ENCODE measurements at regions not wholly inside any gene's neighbourhood (a gene's known extent, or its start where the extent isn't known, plus 50 kb on each side); places are given as distances from the start of the nearest gene placed in this dataset.

DNA sequence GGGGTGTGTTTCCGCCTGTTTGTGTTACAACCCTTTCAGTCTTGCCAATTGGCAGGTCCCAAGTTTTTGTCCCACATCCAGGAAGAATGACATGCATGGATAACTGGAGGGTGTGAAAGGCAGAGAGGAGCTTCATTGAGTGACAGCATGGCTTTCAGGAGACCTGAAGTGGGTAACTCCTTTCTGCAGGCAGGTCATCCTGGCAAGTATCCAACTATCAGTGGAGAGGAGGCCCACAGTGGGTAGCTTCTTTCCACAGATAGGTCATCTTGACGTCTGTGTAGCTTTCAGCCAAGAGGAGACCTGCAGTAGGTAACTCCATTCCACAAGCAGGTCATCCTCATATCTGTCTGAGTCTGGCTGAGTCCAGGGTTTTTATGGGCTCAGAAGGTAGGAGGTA is 1268.8 kb upstream of the CNTN5 start:
- TF ChIP-seq EP300 (IDR thresholded peaks at IDR 0.05; ENCODE audit: borderline replicate concordance in 1 of 2, control insufficient read depth in 1 of 2, low read depth in 2 of 2, low read length in 2 of 2) (no peak), CREB1 (IDR thresholded peaks at IDR 0.05; ENCODE audit: low read depth) (no peak), SREBF2 (IDR thresholded peaks at IDR 0.05; ENCODE audit: low read length) (no peak), EZH2 (IDR thresholded peaks at IDR 0.05; ENCODE audit: borderline replicate concordance, control insufficient read depth, low read depth, low read length) (no peak), IRF3 (IDR thresholded peaks at IDR 0.05) (no peak), CHD4 (IDR thresholded peaks at IDR 0.05) (no peak)
- TF ChIP-seq, protein P1, sequence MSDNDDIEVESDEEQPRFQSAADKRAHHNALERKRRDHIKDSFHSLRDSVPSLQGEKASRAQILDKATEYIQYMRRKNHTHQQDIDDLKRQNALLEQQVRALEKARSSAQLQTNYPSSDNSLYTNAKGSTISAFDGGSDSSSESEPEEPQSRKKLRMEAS (IDR thresholded peaks at IDR 0.05; ENCODE audit: low read depth, low read length): no peak
- TF ChIP-seq, protein P2, sequence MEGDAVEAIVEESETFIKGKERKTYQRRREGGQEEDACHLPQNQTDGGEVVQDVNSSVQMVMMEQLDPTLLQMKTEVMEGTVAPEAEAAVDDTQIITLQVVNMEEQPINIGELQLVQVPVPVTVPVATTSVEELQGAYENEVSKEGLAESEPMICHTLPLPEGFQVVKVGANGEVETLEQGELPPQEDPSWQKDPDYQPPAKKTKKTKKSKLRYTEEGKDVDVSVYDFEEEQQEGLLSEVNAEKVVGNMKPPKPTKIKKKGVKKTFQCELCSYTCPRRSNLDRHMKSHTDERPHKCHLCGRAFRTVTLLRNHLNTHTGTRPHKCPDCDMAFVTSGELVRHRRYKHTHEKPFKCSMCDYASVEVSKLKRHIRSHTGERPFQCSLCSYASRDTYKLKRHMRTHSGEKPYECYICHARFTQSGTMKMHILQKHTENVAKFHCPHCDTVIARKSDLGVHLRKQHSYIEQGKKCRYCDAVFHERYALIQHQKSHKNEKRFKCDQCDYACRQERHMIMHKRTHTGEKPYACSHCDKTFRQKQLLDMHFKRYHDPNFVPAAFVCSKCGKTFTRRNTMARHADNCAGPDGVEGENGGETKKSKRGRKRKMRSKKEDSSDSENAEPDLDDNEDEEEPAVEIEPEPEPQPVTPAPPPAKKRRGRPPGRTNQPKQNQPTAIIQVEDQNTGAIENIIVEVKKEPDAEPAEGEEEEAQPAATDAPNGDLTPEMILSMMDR (IDR thresholded peaks at IDR 0.05 in 2 of 3, conservative IDR thresholded peaks at IDR 0.05 in 1 of 3; ENCODE audit: control insufficient read depth in 2 of 3, extremely low read depth in 1 of 3, insufficient read depth in 1 of 3, low read depth in 3 of 3, low read length in 3 of 3): no peak

Measured in GM12878 (cell line).